Neural progenitor cell (in vitro differentiated cells): ENCODE measurements at regions not wholly inside any gene's neighbourhood (a gene's known extent, or its start where the extent isn't known, plus 50 kb on each side); places are given as distances from the start of the nearest gene placed in this dataset.

Source experiments
- DNase-seq: peaks from one replicate; pipeline ENCODE4 v3.0.0-alpha.2; 2016; ENCODE audit warnings: low spot score
- H2AFZ ChIP-seq: fragments of 200-600 bp; sonication (generic); replicated peaks from 2 replicates; pipeline ENCODE4 v1.6.1; 2016; ENCODE audit warnings: antibody characterized with exemption
- H3F3A ChIP-seq: fragments of 200-600 bp; sonication (generic); 2 replicates; pipeline ENCODE4 v1.6.1; 2016; ENCODE audit warnings: antibody characterized with exemption, low read depth
- H3K27ac ChIP-seq: fragments of 200-600 bp; sonication (generic); 2 replicates; pipeline ENCODE4 v1.5.1; 2016; ENCODE audit warnings: mild to moderate bottlenecking
- H3K27me3 ChIP-seq: fragments of 200-600 bp; sonication (generic); 2 replicates; pipeline ENCODE4 v1.6.1; 2016; ENCODE audit warnings: mild to moderate bottlenecking, moderate library complexity
- H3K36me3 ChIP-seq: fragments of 200-600 bp; sonication (generic); 2 replicates; pipeline ENCODE4 v1.5.1; 2016
- H3K4me1 ChIP-seq: fragments of 200-600 bp; sonication (generic); 2 replicates; pipeline ENCODE4 v1.6.1; 2016; ENCODE audit warnings: mixed run types
- H3K4me2 ChIP-seq: fragments of 200-600 bp; sonication (generic); 2 replicates; pipeline ENCODE4 v1.6.1; 2016
- H3K4me3 ChIP-seq: fragments of 200-600 bp; sonication (generic); 2 replicates; pipeline ENCODE4 v1.5.1; 2016
- H3K79me2 ChIP-seq: fragments of 200-600 bp; sonication (generic); 2 replicates; pipeline ENCODE4 v1.6.1; 2016; ENCODE audit warnings: low read depth
- H3K9ac ChIP-seq: fragments of 200-600 bp; sonication (generic); 2 replicates; pipeline ENCODE4 v1.6.1; 2016
- H3K9me3 ChIP-seq: fragments of 200-600 bp; sonication (generic); 2 replicates; pipeline ENCODE4 v1.5.1; 2016; ENCODE audit warnings: low read depth
- H4K20me1 ChIP-seq: fragments of 200-600 bp; sonication (generic); 2 replicates; pipeline ENCODE4 v1.6.1; 2016; ENCODE audit warnings: low read depth
- H3K27ac Mint-ChIP-seq: 3 replicates; pipeline ENCODE4 v1.8.0; 2021; ENCODE audit warnings: mixed read lengths
- H3K27me3 Mint-ChIP-seq: 2 replicates; pipeline ENCODE4 v1.8.0; 2022; ENCODE audit warnings: low read depth, mild to moderate bottlenecking, inconsistent platforms, moderate library complexity, mixed read lengths; ENCODE audit not compliant: insufficient read depth
- H3K36me3 Mint-ChIP-seq: 3 replicates; pipeline ENCODE4 v1.8.0; 2021; ENCODE audit warnings: mixed read lengths
- H3K4me1 Mint-ChIP-seq: 3 replicates; pipeline ENCODE4 v1.8.0; 2021; ENCODE audit warnings: mixed read lengths
- H3K4me3 Mint-ChIP-seq: 3 replicates; pipeline ENCODE4 v1.8.0; 2021; ENCODE audit warnings: mild to moderate bottlenecking, moderate library complexity, mixed read lengths
- H3K9me3 Mint-ChIP-seq: 3 replicates; pipeline ENCODE4 v1.8.0; 2020; ENCODE audit warnings: mixed read lengths
- CTCF ChIP-seq: fragments of 200-600 bp; sonication (generic); IDR thresholded peaks from 2 replicates; pipeline ENCODE4 v1.5.1; 2017; ENCODE audit warnings: antibody characterized with exemption, mild to moderate bottlenecking
- EZH2 ChIP-seq: fragments of 200-600 bp; sonication (generic); IDR thresholded peaks from 2 replicates; pipeline ENCODE4 v1.6.1; 2017; ENCODE audit warnings: antibody characterized with exemption, mild to moderate bottlenecking, moderate library complexity
- EZH2phosphoT487 ChIP-seq: fragments of 200-600 bp; sonication (generic); IDR thresholded peaks from 2 replicates; pipeline ENCODE4 v1.6.1; 2017; ENCODE audit warnings: antibody characterized with exemption

- no peak for TF ChIP-seq EZH2
- no peak for TF ChIP-seq CTCF
- no peak for TF ChIP-seq EZH2phosphoT487
- H3K27ac ChIP-seq: no peak overlapping the region
- H3K27ac Mint-ChIP-seq: no peak overlapping the region
- no peaks in the 10 kb centered on the region for H3K36me3 ChIP-seq
- peaks cover 3% of the 10 kb centered on the region for H3K27me3 Mint-ChIP-seq
- no peak for DNase-seq
- H4K20me1 ChIP-seq: no peaks in the 10 kb centered on the region
- H3K4me3 Mint-ChIP-seq: no peak overlapping the region
- no peaks in the 10 kb centered on the region for H3F3A ChIP-seq
- H3K9ac ChIP-seq: no peak overlapping the region
- H3K9me3 ChIP-seq: no peaks in the 10 kb centered on the region
- H3K4me1 ChIP-seq: no peaks in the 10 kb centered on the region
- no peaks in the 10 kb centered on the region for H3K36me3 Mint-ChIP-seq
- no peak overlapping the region for H2AFZ ChIP-seq
- no peak overlapping the region for H3K4me3 ChIP-seq
- no peaks in the 10 kb centered on the region for H3K4me1 Mint-ChIP-seq
- H3K79me2 ChIP-seq: no peaks in the 10 kb centered on the region
- H3K27me3 ChIP-seq: no peaks in the 10 kb centered on the region
- no peak overlapping the region for H3K4me2 ChIP-seq
- no peaks in the 10 kb centered on the region for H3K9me3 Mint-ChIP-seq
Observed at GRCh38 chr6:78578430-78578829, 288.9 kb upstream of the IRAK1BP1 start.

GRCh38 chr6:78580923-78581322, 286.4 kb upstream of the IRAK1BP1 start:
- Histone ChIP-seq H3K4me1 (no peaks in the 10 kb centered on the region), H3K27ac (no peak overlapping the region), H3K9me3 (no peaks in the 10 kb centered on the region), H3K4me3 (no peak overlapping the region), H3K27me3 (no peaks in the 10 kb centered on the region), H3K36me3 (no peaks in the 10 kb centered on the region), H3K4me2 (no peak overlapping the region), H3K79me2 (no peaks in the 10 kb centered on the region), H3F3A (no peaks in the 10 kb centered on the region), H4K20me1 (no peaks in the 10 kb centered on the region), H3K9ac (no peak overlapping the region), H2AFZ (no peak overlapping the region)
- TF ChIP-seq CTCF: no peak
- no peak for TF ChIP-seq EZH2
- TF ChIP-seq EZH2phosphoT487: no peak
- H3K9me3 Mint-ChIP-seq: no peaks in the 10 kb centered on the region
- no peak for DNase-seq
- H3K4me1 Mint-ChIP-seq: no peaks in the 10 kb centered on the region
- H3K27ac Mint-ChIP-seq: no peak overlapping the region
- H3K27me3 Mint-ChIP-seq: peaks cover 3% of the 10 kb centered on the region
- no peak overlapping the region for H3K4me3 Mint-ChIP-seq
- H3K36me3 Mint-ChIP-seq: no peaks in the 10 kb centered on the region

GRCh38 chr6:78583079-78583478, 284.3 kb upstream of the IRAK1BP1 start:
- Histone ChIP-seq H3K4me2 (no peak overlapping the region), H3F3A (no peaks in the 10 kb centered on the region), H3K79me2 (no peaks in the 10 kb centered on the region), H3K27me3 (no peaks in the 10 kb centered on the region), H3K4me3 (no peak overlapping the region), H3K9me3 (no peaks in the 10 kb centered on the region), H4K20me1 (no peaks in the 10 kb centered on the region), H3K9ac (no peak overlapping the region), H3K4me1 (no peaks in the 10 kb centered on the region), H2AFZ (no peak overlapping the region), H3K36me3 (no peaks in the 10 kb centered on the region), H3K27ac (no peak overlapping the region)
- Mint-ChIP-seq H3K27me3 (peaks cover 5% of the 10 kb centered on the region), H3K27ac (no peak overlapping the region), H3K36me3 (no peaks in the 10 kb centered on the region), H3K4me3 (no peak overlapping the region), H3K4me1 (no peaks in the 10 kb centered on the region), H3K9me3 (no peaks in the 10 kb centered on the region)
- TF ChIP-seq EZH2phosphoT487 (no peak), EZH2 (no peak), CTCF (no peak)
- no peak for DNase-seq

DNA sequence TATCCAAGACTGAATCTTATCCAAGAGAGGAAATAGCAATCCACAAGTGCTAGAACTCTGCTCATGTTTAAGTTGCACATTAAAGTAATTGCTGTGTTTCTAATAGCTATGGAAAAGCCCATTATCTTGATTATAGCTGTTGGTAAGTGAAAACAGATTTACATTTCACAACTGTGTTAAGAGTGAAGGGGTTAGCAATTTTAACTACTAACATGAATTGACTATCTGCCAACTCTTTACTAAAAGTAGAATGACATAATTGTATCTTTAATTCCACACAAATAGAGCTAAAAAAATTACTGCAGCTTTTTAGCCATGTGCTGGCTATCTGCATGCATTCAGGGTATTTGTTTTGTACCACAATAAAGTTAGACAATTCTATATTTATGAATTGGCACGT, 277.9 kb upstream of the IRAK1BP1 start:
- no peaks in the 10 kb centered on the region for H3K27me3 ChIP-seq

More for the DNA sequence above, 277.9 kb upstream of the IRAK1BP1 start:
- H3K36me3 ChIP-seq: no peaks in the 10 kb centered on the region
- H3K27me3 Mint-ChIP-seq: peaks cover 2% of the 10 kb centered on the region
- H3K27ac Mint-ChIP-seq: no peak overlapping the region
- no peak for TF ChIP-seq EZH2phosphoT487
- TF ChIP-seq CTCF: no peak
- H4K20me1 ChIP-seq: no peaks in the 10 kb centered on the region
- no peak overlapping the region for H3K27ac ChIP-seq
- H3K4me1 ChIP-seq: no peaks in the 10 kb centered on the region
- no peak overlapping the region for H3K4me2 ChIP-seq
- no peak overlapping the region for H3K4me3 Mint-ChIP-seq
- H2AFZ ChIP-seq: no peak overlapping the region
- H3K9me3 Mint-ChIP-seq: no peaks in the 10 kb centered on the region
- no peak overlapping the region for H3K9ac ChIP-seq
- H3K79me2 ChIP-seq: no peaks in the 10 kb centered on the region
- H3F3A ChIP-seq: no peaks in the 10 kb centered on the region
- H3K36me3 Mint-ChIP-seq: no peaks in the 10 kb centered on the region
- H3K4me1 Mint-ChIP-seq: no peaks in the 10 kb centered on the region
- H3K4me3 ChIP-seq: no peak overlapping the region
- H3K9me3 ChIP-seq: no peaks in the 10 kb centered on the region
- no peak for DNase-seq
